ENCODE measurements at regions not wholly inside any gene's neighbourhood (a gene's known extent, or its start where the extent isn't known, plus 50 kb on each side); places are given as distances from the start of the nearest gene placed in this dataset.

GRCh38 chr1:59034925-59035324 is 251.1 kb upstream of the JUN start:
- TF ChIP-seq, protein P1, sequence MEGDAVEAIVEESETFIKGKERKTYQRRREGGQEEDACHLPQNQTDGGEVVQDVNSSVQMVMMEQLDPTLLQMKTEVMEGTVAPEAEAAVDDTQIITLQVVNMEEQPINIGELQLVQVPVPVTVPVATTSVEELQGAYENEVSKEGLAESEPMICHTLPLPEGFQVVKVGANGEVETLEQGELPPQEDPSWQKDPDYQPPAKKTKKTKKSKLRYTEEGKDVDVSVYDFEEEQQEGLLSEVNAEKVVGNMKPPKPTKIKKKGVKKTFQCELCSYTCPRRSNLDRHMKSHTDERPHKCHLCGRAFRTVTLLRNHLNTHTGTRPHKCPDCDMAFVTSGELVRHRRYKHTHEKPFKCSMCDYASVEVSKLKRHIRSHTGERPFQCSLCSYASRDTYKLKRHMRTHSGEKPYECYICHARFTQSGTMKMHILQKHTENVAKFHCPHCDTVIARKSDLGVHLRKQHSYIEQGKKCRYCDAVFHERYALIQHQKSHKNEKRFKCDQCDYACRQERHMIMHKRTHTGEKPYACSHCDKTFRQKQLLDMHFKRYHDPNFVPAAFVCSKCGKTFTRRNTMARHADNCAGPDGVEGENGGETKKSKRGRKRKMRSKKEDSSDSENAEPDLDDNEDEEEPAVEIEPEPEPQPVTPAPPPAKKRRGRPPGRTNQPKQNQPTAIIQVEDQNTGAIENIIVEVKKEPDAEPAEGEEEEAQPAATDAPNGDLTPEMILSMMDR (optimal IDR thresholded peaks at IDR 0.05 in 1 of 3, IDR thresholded peaks at IDR 0.05 in 1 of 3, conservative IDR thresholded peaks at IDR 0.05 in 1 of 3; ENCODE audit: extremely low read depth in 1 of 3, insufficient read depth in 2 of 3, low read length in 3 of 3), result no peak
- no peak for TF ChIP-seq EZH2 (IDR thresholded peaks at IDR 0.05; ENCODE audit: low read length)
